ENCODE measurements at regions not wholly inside any gene's neighbourhood (a gene's known extent, or its start where the extent isn't known, plus 50 kb on each side); places are given as distances from the start of the nearest gene placed in this dataset.

DNA sequence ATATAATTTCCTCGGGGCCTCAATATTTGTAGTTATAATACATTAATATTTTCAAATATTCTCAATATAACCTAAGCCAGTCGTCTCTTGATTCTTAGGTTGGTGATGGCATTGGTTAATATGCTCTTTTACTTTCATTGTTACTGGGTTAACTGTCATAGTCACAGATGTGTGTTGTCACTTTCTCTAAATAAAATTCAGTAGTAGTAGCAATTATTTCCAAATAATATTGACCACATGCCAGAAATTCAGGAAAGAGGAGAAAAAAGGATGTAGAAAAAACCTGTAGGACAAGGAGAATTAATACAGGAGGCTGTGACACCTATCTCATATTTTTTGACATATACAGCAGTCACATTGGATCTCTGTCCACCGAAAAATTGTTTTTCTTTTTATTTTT, 322.7 kb upstream of the SLITRK6 start:
- H3K36me3 ChIP-seq (ENCODE audit: control insufficient read depth in 5 of 5, insufficient read depth in 5 of 5, low read length in 5 of 5): no peaks in the 10 kb centered on the region
- H3K4me3 ChIP-seq (ENCODE audit: low read depth in 1 of 5, low read length in 5 of 5): no peak overlapping the region
- no peaks in the 10 kb centered on the region for H3K9me3 ChIP-seq (ENCODE audit: control insufficient read depth in 5 of 5, low read length in 5 of 5)
- H3K27ac ChIP-seq (ENCODE audit: low read depth, low read length): no peak overlapping the region
- no peaks in the 10 kb centered on the region for H3K27me3 ChIP-seq (ENCODE audit: control insufficient read depth in 5 of 5, insufficient read depth in 4 of 5, low read length in 5 of 5)
- no peaks in the 10 kb centered on the region for H3K4me1 ChIP-seq (ENCODE audit: control insufficient read depth in 5 of 5, insufficient read depth in 5 of 5, low read length in 5 of 5)
- H3K9ac ChIP-seq (ENCODE audit: low read length in 5 of 5): no peak overlapping the region

DNA sequence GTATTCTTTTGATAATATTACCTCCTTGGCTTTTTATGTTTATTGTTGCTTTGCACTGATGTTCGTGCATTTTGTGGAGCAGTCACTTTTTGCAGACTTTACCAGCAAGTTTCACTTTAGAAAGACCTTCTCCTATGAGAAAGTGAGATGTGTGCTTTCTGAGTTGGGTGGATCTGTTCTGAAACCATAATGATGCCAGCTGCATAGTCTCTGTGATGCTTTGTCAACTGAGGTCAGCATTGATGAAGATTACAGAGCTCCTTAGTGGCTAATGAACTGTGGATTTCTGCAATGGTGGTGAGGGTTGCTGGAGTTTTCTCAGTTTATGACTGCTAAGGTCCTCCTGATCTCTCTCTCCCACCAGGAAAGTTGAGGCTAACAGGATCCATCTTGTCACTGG, 309.9 kb upstream of the SLITRK6 start:
- Histone ChIP-seq H3K9me3 (ENCODE audit: control insufficient read depth in 5 of 5, low read length in 5 of 5) (peaks cover 0 to 14% (median 5%) of the 10 kb centered on the region in 5 donors), H3K36me3 (ENCODE audit: control insufficient read depth in 5 of 5, insufficient read depth in 5 of 5, low read length in 5 of 5) (no peaks in the 10 kb centered on the region), H3K4me3 (ENCODE audit: low read depth in 1 of 5, low read length in 5 of 5) (no peak overlapping the region), H3K4me1 (ENCODE audit: control insufficient read depth in 5 of 5, insufficient read depth in 5 of 5, low read length in 5 of 5) (no peaks in the 10 kb centered on the region), H3K27ac (ENCODE audit: low read depth, low read length) (no peak overlapping the region), H3K27me3 (ENCODE audit: control insufficient read depth in 5 of 5, insufficient read depth in 4 of 5, low read length in 5 of 5) (no peaks in the 10 kb centered on the region), H3K9ac (ENCODE audit: low read length in 5 of 5) (no peak overlapping the region)

DNA sequence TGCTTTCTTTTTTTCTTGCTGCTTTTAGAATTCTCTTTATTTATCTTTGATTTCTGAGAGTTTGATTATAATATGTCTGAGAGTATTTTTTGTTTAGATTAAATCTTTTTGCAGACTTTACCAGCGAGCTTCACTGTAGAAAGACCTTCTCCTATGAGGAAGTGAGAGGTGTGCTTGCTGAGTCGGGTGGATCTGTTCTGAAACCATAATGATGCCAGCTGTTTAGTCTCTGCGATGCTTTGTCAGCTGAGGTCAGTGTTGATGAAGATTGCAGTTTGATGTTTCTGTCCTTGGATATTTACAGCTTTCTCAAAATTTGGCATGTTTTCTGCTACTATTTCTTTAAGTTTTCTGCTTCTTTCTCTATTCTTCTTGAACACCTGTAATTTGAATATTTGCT, 309.1 kb upstream of the SLITRK6 start:
- H3K4me1 ChIP-seq (ENCODE audit: control insufficient read depth in 5 of 5, insufficient read depth in 5 of 5, low read length in 5 of 5): no peaks in the 10 kb centered on the region
- no peaks in the 10 kb centered on the region for H3K36me3 ChIP-seq (ENCODE audit: control insufficient read depth in 5 of 5, insufficient read depth in 5 of 5, low read length in 5 of 5)
- H3K9me3 ChIP-seq (ENCODE audit: control insufficient read depth in 5 of 5, low read length in 5 of 5): peaks cover 0 to 14% (median 5%) of the 10 kb centered on the region in 5 donors
- H3K27ac ChIP-seq (ENCODE audit: low read depth, low read length): no peak overlapping the region
- no peak overlapping the region for H3K9ac ChIP-seq (ENCODE audit: low read length in 5 of 5)
- H3K27me3 ChIP-seq (ENCODE audit: control insufficient read depth in 5 of 5, insufficient read depth in 4 of 5, low read length in 5 of 5): no peaks in the 10 kb centered on the region
- H3K4me3 ChIP-seq (ENCODE audit: low read depth in 1 of 5, low read length in 5 of 5): no peak overlapping the region

DNA sequence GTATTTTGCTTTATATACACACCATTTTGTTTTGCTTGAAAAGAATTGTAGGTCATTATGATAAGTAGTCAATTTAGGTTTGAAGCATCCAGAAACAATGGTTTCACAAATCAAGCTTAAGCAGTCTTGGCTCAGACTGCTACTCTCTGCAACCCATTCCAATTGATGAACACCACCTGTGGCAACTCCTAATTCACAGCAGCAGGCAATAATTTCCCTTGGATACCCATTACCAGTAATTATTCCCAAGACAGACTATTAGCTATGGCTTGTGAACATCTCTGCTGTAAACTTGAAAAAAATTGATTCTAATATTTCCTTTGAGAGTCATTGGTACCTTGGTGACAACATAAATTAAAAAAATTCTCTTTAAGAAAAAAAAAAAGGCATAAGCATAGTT, 299.3 kb upstream of the SLITRK6 start:
- Histone ChIP-seq H3K9ac (ENCODE audit: low read length in 5 of 5) (no peak overlapping the region), H3K4me1 (ENCODE audit: control insufficient read depth in 5 of 5, insufficient read depth in 5 of 5, low read length in 5 of 5) (no peaks in the 10 kb centered on the region), H3K27me3 (ENCODE audit: control insufficient read depth in 5 of 5, insufficient read depth in 4 of 5, low read length in 5 of 5) (no peaks in the 10 kb centered on the region), H3K9me3 (ENCODE audit: control insufficient read depth in 5 of 5, low read length in 5 of 5) (no peaks in the 10 kb centered on the region), H3K36me3 (ENCODE audit: control insufficient read depth in 5 of 5, insufficient read depth in 5 of 5, low read length in 5 of 5) (no peaks in the 10 kb centered on the region), H3K27ac (ENCODE audit: low read depth, low read length) (no peak overlapping the region), H3K4me3 (ENCODE audit: low read depth in 1 of 5, low read length in 5 of 5) (no peak overlapping the region)

DNA sequence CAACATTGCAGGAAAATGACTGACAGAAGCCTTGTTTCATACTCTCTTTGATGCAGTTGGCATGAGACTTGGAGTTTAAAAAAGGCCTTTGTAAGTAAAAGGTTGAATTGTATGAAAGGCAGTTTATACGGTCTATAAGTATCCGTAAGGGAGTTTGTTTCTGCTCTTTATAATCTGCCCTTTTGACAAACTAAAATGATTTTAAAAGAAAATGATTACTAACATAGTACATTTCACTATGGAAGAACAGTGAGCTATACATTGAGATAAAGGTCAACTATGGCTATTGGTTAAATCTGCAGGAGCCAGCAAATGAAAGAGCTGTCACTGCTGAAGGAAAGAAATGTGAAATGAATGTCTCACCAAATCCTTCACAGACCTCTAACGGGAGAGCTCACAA, 296.1 kb upstream of the SLITRK6 start:
- Histone ChIP-seq H3K4me3 (ENCODE audit: low read depth in 1 of 5, low read length in 5 of 5) (no peak overlapping the region), H3K36me3 (ENCODE audit: control insufficient read depth in 5 of 5, insufficient read depth in 5 of 5, low read length in 5 of 5) (no peaks in the 10 kb centered on the region), H3K27me3 (ENCODE audit: control insufficient read depth in 5 of 5, insufficient read depth in 4 of 5, low read length in 5 of 5) (no peaks in the 10 kb centered on the region), H3K9ac (ENCODE audit: low read length in 5 of 5) (no peak overlapping the region), H3K9me3 (ENCODE audit: control insufficient read depth in 5 of 5, low read length in 5 of 5) (no peaks in the 10 kb centered on the region), H3K27ac (ENCODE audit: low read depth, low read length) (no peak overlapping the region), H3K4me1 (ENCODE audit: control insufficient read depth in 5 of 5, insufficient read depth in 5 of 5, low read length in 5 of 5) (no peaks in the 10 kb centered on the region)

DNA sequence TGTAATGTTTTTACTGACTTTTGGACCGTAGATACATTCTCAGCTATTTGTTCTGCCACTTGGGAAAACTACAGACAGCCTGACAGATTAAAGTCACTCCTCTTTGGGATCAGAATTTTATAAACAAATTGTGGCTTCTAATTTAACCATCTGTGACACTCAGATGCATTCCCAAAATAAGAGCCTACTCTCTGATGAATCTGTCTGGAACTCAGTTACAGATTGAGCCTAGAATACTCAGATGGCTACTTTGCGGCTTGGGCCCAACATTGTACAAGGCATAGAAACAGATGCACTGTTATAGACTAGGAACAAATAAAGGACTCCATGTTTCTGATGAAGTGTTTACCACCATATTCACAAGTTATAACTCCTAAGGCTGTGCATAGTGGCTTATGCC, 291.0 kb upstream of the SLITRK6 start:
- H3K4me1 ChIP-seq (ENCODE audit: control insufficient read depth in 5 of 5, insufficient read depth in 5 of 5, low read length in 5 of 5): no peaks in the 10 kb centered on the region
- H3K9ac ChIP-seq (ENCODE audit: low read length in 5 of 5): no peak overlapping the region
- H3K27ac ChIP-seq (ENCODE audit: low read depth, low read length): no peak overlapping the region
- H3K4me3 ChIP-seq (ENCODE audit: low read depth in 1 of 5, low read length in 5 of 5): no peak overlapping the region
- H3K9me3 ChIP-seq (ENCODE audit: control insufficient read depth in 5 of 5, low read length in 5 of 5): no peaks in the 10 kb centered on the region
- no peaks in the 10 kb centered on the region for H3K27me3 ChIP-seq (ENCODE audit: control insufficient read depth in 5 of 5, insufficient read depth in 4 of 5, low read length in 5 of 5)
- H3K36me3 ChIP-seq (ENCODE audit: control insufficient read depth in 5 of 5, insufficient read depth in 5 of 5, low read length in 5 of 5): no peaks in the 10 kb centered on the region

DNA sequence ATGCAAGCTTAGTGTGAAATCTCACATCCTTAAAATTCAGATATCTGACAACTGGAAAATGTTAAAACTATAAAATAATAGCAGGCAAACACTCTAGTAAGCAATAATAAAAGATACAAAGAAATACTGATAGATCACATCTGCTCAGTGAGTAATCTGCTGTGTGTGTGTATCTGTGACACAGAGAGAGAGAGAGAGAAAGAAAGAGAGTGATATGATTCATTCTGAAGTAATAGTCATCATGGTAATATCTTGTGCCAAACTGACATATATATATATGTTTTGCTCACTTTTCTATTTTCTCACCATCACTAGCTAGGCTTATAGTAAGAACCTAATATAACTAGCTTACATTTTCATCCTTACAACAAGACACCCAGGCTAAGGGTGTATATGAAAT, 288.0 kb upstream of the SLITRK6 start:
- H3K4me3 ChIP-seq (ENCODE audit: low read depth in 1 of 5, low read length in 5 of 5): no peak overlapping the region
- no peaks in the 10 kb centered on the region for H3K27me3 ChIP-seq (ENCODE audit: control insufficient read depth in 5 of 5, insufficient read depth in 4 of 5, low read length in 5 of 5)
- H3K9ac ChIP-seq (ENCODE audit: low read length in 5 of 5): no peak overlapping the region
- no peak overlapping the region for H3K27ac ChIP-seq (ENCODE audit: low read depth, low read length)
- no peaks in the 10 kb centered on the region for H3K36me3 ChIP-seq (ENCODE audit: control insufficient read depth in 5 of 5, insufficient read depth in 5 of 5, low read length in 5 of 5)
- no peaks in the 10 kb centered on the region for H3K9me3 ChIP-seq (ENCODE audit: control insufficient read depth in 5 of 5, low read length in 5 of 5)
- no peaks in the 10 kb centered on the region for H3K4me1 ChIP-seq (ENCODE audit: control insufficient read depth in 5 of 5, insufficient read depth in 5 of 5, low read length in 5 of 5)

DNA sequence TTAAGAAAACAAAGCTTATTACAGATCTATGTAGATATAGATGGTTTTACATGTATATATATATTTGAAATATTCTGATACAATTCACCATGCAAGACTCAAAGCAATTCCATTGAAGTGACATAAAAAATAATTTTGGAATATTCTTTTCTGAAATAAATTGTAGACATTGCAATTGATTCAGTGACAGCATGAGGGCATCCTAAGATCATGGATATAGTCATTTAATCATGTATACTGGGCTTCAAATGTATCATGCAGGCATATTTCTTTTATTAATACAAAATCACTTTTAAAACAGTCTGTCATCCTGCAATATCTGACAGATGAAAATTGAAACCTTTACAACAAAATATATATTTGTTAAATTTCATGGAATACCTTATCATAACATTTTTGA, 286.7 kb upstream of the SLITRK6 start:
- no peak overlapping the region for H3K27ac ChIP-seq (ENCODE audit: low read depth, low read length)
- no peaks in the 10 kb centered on the region for H3K27me3 ChIP-seq (ENCODE audit: control insufficient read depth in 5 of 5, insufficient read depth in 4 of 5, low read length in 5 of 5)
- no peaks in the 10 kb centered on the region for H3K36me3 ChIP-seq (ENCODE audit: control insufficient read depth in 5 of 5, insufficient read depth in 5 of 5, low read length in 5 of 5)
- H3K4me3 ChIP-seq (ENCODE audit: low read depth in 1 of 5, low read length in 5 of 5): no peak overlapping the region
- no peak overlapping the region for H3K9ac ChIP-seq (ENCODE audit: low read length in 5 of 5)
- H3K9me3 ChIP-seq (ENCODE audit: control insufficient read depth in 5 of 5, low read length in 5 of 5): no peaks in the 10 kb centered on the region
- no peaks in the 10 kb centered on the region for H3K4me1 ChIP-seq (ENCODE audit: control insufficient read depth in 5 of 5, insufficient read depth in 5 of 5, low read length in 5 of 5)

DNA sequence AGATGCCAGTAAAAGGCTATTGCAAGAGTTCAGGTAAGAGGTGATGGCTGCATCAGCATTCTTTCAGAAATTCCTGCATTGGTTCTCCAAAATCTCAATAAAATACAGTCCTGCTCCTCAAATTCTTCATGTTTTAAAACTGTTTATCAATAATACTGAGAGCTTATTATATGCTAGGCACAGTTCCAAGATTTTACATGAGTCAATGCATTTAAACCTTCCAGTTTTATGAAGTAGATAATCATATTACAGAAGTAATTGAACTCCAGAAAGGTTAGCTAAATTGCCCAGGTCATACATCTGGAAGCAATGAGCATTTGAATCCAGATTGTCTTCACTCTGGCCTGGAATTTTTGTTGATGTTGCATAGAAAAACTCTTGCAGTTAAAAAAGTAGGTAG, 282.9 kb upstream of the SLITRK6 start:
- H3K4me1 ChIP-seq (ENCODE audit: control insufficient read depth in 5 of 5, insufficient read depth in 5 of 5, low read length in 5 of 5): no peaks in the 10 kb centered on the region
- H3K27ac ChIP-seq (ENCODE audit: low read depth, low read length): no peak overlapping the region
- H3K36me3 ChIP-seq (ENCODE audit: control insufficient read depth in 5 of 5, insufficient read depth in 5 of 5, low read length in 5 of 5): no peaks in the 10 kb centered on the region
- H3K4me3 ChIP-seq (ENCODE audit: low read depth in 1 of 5, low read length in 5 of 5): no peak overlapping the region
- H3K9me3 ChIP-seq (ENCODE audit: control insufficient read depth in 5 of 5, low read length in 5 of 5): no peaks in the 10 kb centered on the region
- H3K27me3 ChIP-seq (ENCODE audit: control insufficient read depth in 5 of 5, insufficient read depth in 4 of 5, low read length in 5 of 5): no peaks in the 10 kb centered on the region
- H3K9ac ChIP-seq (ENCODE audit: low read length in 5 of 5): no peak overlapping the region

DNA sequence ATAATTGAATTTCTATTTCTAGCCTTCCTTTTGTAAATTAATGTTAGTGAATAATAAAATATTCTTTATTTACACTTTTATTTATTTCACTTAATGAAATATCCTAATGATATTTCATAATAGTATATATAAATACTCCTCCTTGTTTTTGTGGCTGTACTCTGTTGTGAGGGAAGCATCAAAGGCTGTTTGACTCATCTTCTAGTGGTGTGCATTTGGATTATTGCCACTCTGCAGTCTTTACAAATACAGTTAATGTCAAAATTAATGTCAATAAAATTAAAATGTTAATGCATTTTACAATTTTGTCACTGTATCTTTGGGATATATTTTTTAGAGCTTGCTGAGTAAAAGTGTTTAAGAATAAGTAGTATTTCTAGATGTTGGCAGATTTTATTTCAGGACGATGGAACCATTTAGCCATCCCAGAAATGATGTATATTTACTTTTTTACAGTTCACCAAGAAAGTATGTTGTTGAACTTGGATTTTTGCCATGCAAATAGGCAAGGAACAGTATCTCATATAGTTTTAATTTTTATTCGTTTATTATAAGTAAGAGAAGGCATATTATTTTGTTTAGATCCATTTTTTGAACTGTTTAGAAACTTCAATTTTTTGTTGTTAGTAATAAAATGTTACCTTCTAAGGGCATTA, 281.2 kb upstream of the SLITRK6 start:
- Histone ChIP-seq H3K9me3 (ENCODE audit: control insufficient read depth in 5 of 5, low read length in 5 of 5) (no peaks in the 10 kb centered on the region), H3K4me3 (ENCODE audit: low read depth in 1 of 5, low read length in 5 of 5) (no peak overlapping the region), H3K36me3 (ENCODE audit: control insufficient read depth in 5 of 5, insufficient read depth in 5 of 5, low read length in 5 of 5) (no peaks in the 10 kb centered on the region), H3K9ac (ENCODE audit: low read length in 5 of 5) (no peak overlapping the region), H3K4me1 (ENCODE audit: control insufficient read depth in 5 of 5, insufficient read depth in 5 of 5, low read length in 5 of 5) (no peaks in the 10 kb centered on the region), H3K27me3 (ENCODE audit: control insufficient read depth in 5 of 5, insufficient read depth in 4 of 5, low read length in 5 of 5) (no peaks in the 10 kb centered on the region), H3K27ac (ENCODE audit: low read depth, low read length) (no peak overlapping the region)
